Adrenal gland (tissue), 9 donors: ENCODE measurements at regions not wholly inside any gene's neighbourhood (a gene's known extent, or its start where the extent isn't known, plus 50 kb on each side); places are given as distances from the start of the nearest gene placed in this dataset.

Source experiments
- DNase-seq, 7 donors: peaks; one replicate each; pipeline ENCODE4 v3.0.0-alpha.2; 2019 to 2020
- H3K27ac ChIP-seq, 5 donors: fragments of 200-600 bp; sonication (generic) in 4 of 5; 1 replicate in 3 of 5; 2 replicates in 2 of 5; pipeline versions ENCODE4 v1.5.1 to v1.8.0; 2016 to 2020; ENCODE audit warnings: mild to moderate bottlenecking in 1 of 5
- H3K27me3 ChIP-seq: fragments of 200-600 bp; 2 replicates; pipeline ENCODE4 v1.8.0; 2021
- H3K36me3 ChIP-seq, 2 donors: fragments of 200-600 bp; replicated peaks in 1 of 2; 1 replicate in 1 of 2; 2 replicates in 1 of 2; pipeline versions ENCODE4 v1.5.1 to v1.8.0; 2018 to 2022
- H3K4me1 ChIP-seq, 2 donors: fragments of 200-600 bp; replicated peaks in 1 of 2; 1 replicate in 1 of 2; 2 replicates in 1 of 2; pipeline versions ENCODE4 v1.5.1 to v1.8.0; 2018 to 2021
- H3K4me3 ChIP-seq, 4 donors: fragments of 200-600 bp; sonication (generic) in 3 of 4; one replicate each; pipeline ENCODE4 v1.5.1; 2016 to 2018
- H3K9me3 ChIP-seq, 3 donors: fragments of 200-600 bp; sonication (generic) in 1 of 3; replicated peaks in 1 of 3; 1 replicate in 2 of 3; 2 replicates in 1 of 3; pipeline versions ENCODE4 v1.5.1 to v1.8.0; 2016 to 2021
- CTCF ChIP-seq, 6 experiments: fragments of 450-650 bp in 4 of 6; fragments of 200-600 bp in 2 of 6; sonication (generic) in 1 of 6; IDR thresholded peaks; 1 replicate in 5 of 6; 2 replicates in 1 of 6; pipeline versions ENCODE4 v1.5.1 to v1.8.0; 2016 to 2021; ENCODE audit warnings: antibody characterized with exemption in 6 of 6, mild to moderate bottlenecking in 2 of 6, moderate library complexity in 1 of 6
- POLR2A ChIP-seq, 2 donors: fragments of 450-650 bp; IDR thresholded peaks; one replicate each; pipeline ENCODE4 v1.6.1; 2017; ENCODE audit warnings: antibody characterized with exemption in 2 of 2, mild to moderate bottlenecking in 2 of 2, moderate library complexity in 1 of 2
- WGBS, 4 donors: extraction: QIAGEN DNeasy Blood & Tissue Kit in 2 of 4; methylation state at CpG; one replicate each; pipeline versions ENCODE4 v1.1.5 to v1.1.7; 2013 to 2017; 5-methylcytosine and 5-hydroxymethylcytosine counted together
- intact Hi-C, 2 donors: fragments of 100-400 bp; cut with DNase I; formaldehyde crosslinking; loops; one replicate each; pipeline versions ENCODE4 v1.14.1 to v1.15.0; 2022 to 2023
- donor health status: healthy with polysubstance abuse.
- donor health status: Bipolar disorder and iron deficiency.
- donor health status: DM: yes; HTN: yes; CAD: no.
- donor health status: DM: no; HTN: no; CAD: no.
- donor health status: DM: no; HTN: no; CAD: no.

DNA sequence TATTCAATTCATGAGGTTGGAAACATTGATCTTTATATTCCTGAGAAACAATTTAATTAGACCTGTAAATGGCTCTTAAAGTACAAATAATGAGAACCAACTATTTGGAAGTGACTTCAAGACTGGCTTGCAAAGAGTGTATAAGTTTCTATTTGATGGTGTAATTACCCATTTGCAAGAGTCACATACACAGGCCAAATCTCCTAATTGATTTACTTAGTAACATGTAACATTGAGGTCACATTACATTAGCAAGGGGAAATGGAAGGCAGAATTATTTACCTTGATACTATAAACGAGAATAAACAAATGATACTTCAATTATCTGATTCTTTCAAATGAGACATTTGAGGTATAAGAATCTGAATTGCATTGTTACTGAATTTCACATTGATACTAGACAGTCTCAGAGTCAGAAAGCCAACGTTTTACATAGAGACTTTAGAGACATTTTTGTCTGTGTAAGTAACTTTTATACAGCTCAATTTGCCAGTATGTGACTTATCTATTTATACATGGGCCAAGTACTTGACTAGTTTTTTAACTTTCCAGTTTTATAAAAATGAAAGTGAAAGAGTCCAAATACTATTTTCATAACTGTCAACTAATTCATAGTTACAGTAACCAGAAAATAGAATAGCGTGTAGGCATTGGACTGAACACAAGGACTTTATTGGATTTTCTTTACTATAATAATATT is 95.6 kb upstream of the RFC3 start:
- DNase-seq, result no peak
- intact Hi-C loops, result loop anchor here (10.0 kb wide), 2 partner anchors 168 to 178 kb away; no protein-coding TSS in a partner anchor
- H3K36me3 ChIP-seq, result no peaks in the 10 kb centered on the region
- no peaks in the 10 kb centered on the region for H3K9me3 ChIP-seq
- 16 to 35% (median 26%) methylated on average over 3 of the region's 3 CpGs for WGBS, 4 donors
- TF ChIP-seq POLR2A (IDR thresholded peaks at IDR 0.05) (no peak), CTCF (IDR thresholded peaks at IDR 0.05) (no peak)
- no peaks in the 10 kb centered on the region for H3K27me3 ChIP-seq
- peaks cover 18 to 39% of the 10 kb centered on the region in 2 donors for H3K4me1 ChIP-seq
- peak overlapping the region; percentile 4 to 81 (median 52) for H3K27ac ChIP-seq
- H3K4me3 ChIP-seq, result peak overlapping the region in 1 of 4 donors; percentile 35

DNA sequence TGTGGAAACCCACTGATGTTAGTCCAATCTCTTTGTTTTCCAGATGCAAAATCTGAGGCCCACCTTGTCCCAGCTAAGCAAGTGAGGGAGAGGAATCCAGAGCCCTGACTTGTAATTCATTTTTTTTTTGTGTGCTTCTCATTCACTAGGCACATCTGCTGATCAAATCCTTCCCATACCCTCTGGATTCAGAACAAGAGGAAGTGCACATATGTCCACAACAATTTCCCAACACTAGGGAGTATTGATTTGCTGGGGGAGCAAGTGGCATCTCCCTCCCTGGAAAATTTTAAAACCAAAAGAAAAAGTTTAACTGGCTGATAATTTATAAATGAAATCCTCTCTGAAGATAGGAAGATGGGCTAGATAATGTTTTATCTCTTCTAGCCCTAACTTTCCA is 94.6 kb upstream of the RFC3 start:
- no peaks in the 10 kb centered on the region for H3K9me3 ChIP-seq
- H3K36me3 ChIP-seq, result no peaks in the 10 kb centered on the region
- intact Hi-C loops, result loop anchor here (10.0 kb wide), 2 partner anchors 169 to 179 kb away; no protein-coding TSS in a partner anchor
- H3K27me3 ChIP-seq, result no peaks in the 10 kb centered on the region
- H3K4me3 ChIP-seq, result no peak overlapping the region
- H3K27ac ChIP-seq, result peak overlapping the region in 4 of 5 donors; percentile 14 to 81 (median 64)
- no peak for DNase-seq
- H3K4me1 ChIP-seq, result peaks cover 18 to 35% of the 10 kb centered on the region in 2 donors
- TF ChIP-seq CTCF (IDR thresholded peaks at IDR 0.05), result no peak
- TF ChIP-seq POLR2A (IDR thresholded peaks at IDR 0.05), result no peak

DNA sequence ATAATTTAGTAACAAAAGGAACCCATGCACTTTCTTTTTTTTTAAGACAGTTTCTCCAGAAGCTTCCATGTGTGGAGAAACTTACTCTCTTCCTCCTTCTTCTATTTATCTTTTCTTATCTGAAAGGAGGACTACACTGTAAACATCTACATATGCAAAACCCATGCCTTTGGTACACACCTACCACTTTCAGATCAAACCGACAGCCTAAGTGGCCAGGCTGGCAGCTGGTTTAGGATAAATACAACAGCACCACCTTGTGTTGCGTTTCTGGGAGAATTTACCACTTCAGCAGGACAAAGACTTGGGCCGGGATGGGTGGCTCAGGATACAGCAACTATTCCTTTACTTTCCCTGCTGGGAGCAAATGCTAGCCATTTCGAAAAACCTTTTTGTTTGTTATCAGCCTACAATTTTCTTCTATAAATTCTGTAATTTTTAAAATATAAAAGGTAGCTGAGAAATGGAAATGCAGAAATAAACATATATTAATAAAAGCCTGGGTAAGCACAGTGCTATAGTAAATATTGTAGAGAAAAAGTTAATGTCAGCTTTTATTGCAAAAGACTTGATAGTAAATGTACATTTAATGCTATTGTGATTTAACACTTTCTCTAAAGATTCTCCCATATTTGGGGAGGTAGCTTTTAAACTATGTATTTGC is 94.0 kb upstream of the RFC3 start:
- TF ChIP-seq CTCF (IDR thresholded peaks at IDR 0.05) (peak; percentile 63 to 86 (median 84)), POLR2A (IDR thresholded peaks at IDR 0.05) (no peak)
- WGBS, 4 donors, result 2 to 4% (median 3%) methylated on average over 4 of the region's 4 CpGs
- Histone ChIP-seq H3K4me1 (peaks cover 18 to 39% of the 10 kb centered on the region in 2 donors), H3K9me3 (no peaks in the 10 kb centered on the region), H3K4me3 (no peak overlapping the region), H3K36me3 (no peaks in the 10 kb centered on the region), H3K27ac (peak overlapping the region in 2 of 5 donors; percentile 52 to 81), H3K27me3 (no peaks in the 10 kb centered on the region)
- intact Hi-C loops, result loop anchor here (10.0 kb wide), 2 partner anchors 169 to 179 kb away; no protein-coding TSS in a partner anchor
- DNase-seq, result peak; percentile 79 to 93 (median 88)

DNA sequence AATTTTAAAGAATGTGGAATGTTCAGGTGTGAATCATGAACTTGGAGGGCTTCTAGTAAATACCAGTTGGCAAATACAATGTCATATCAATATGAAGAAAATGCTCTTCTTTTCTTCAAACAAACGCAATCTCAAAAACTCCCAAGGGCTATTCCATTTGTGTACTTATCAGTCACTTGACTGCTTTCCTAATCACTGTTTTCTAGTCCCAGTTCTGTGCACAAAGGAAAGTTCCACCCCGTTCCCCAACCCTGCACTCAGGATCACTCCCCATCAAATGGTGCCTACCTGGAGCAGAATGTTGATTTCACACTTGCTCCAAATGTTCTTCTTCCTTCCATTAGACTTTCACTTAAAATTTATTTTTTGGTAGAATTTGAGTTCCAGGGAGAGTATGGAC is 92.6 kb upstream of the RFC3 start:
- Histone ChIP-seq H3K9me3 (no peaks in the 10 kb centered on the region), H3K36me3 (no peaks in the 10 kb centered on the region), H3K27ac (no peak overlapping the region), H3K4me3 (no peak overlapping the region), H3K4me1 (peaks cover 18 to 42% of the 10 kb centered on the region in 2 donors), H3K27me3 (no peaks in the 10 kb centered on the region)
- WGBS, 4 donors, result 90 to 93% (median 92%) methylated on average over 2 of the region's 2 CpGs
- no peak for TF ChIP-seq POLR2A (IDR thresholded peaks at IDR 0.05)
- no peak for TF ChIP-seq CTCF (IDR thresholded peaks at IDR 0.05)
- no peak for DNase-seq
- intact Hi-C loops, result loop anchor here (10.0 kb wide), 2 partner anchors 171 to 181 kb away; no protein-coding TSS in a partner anchor
